Parathyroid adenoma (tissue), 2 donors: ENCODE measurements at regions not wholly inside any gene's neighbourhood (a gene's known extent, or its start where the extent isn't known, plus 50 kb on each side); places are given as distances from the start of the nearest gene placed in this dataset.

ENCODE experiments used
- H2AFZ ChIP-seq: fragments of 300-600 bp; sonication (generic); one replicate; pipeline ENCODE4 v1.7.0; 2017; ENCODE audit warnings: antibody characterized with exemption, mild to moderate bottlenecking
- H3K27ac ChIP-seq: fragments of 300-600 bp; sonication (generic); one replicate; pipeline ENCODE4 v1.7.0; 2017
- H3K27me3 ChIP-seq: fragments of 300-600 bp; sonication (generic); one replicate; pipeline ENCODE4 v1.7.0; 2017; ENCODE audit warnings: low read length; ENCODE audit not compliant: control insufficient read depth, insufficient read depth
- H3K36me3 ChIP-seq: fragments of 300-600 bp; sonication (generic); one replicate; pipeline ENCODE4 v1.7.0; 2017; ENCODE audit warnings: low read length; ENCODE audit not compliant: control insufficient read depth, insufficient read depth
- H3K4me1 ChIP-seq: fragments of 300-600 bp; sonication (generic); one replicate; pipeline ENCODE4 v1.7.0; 2017; ENCODE audit warnings: control low read depth
- H3K4me2 ChIP-seq: fragments of 300-600 bp; sonication (generic); one replicate; pipeline ENCODE4 v1.7.0; 2017; ENCODE audit warnings: low read length
- H3K4me3 ChIP-seq: fragments of 300-600 bp; sonication (generic); one replicate; pipeline ENCODE4 v1.7.0; 2017; ENCODE audit warnings: low read depth, low read length
- H3K79me2 ChIP-seq: fragments of 300-600 bp; sonication (generic); one replicate; pipeline ENCODE4 v1.7.0; 2017; ENCODE audit warnings: control low read depth
- H3K9ac ChIP-seq: fragments of 300-600 bp; sonication (generic); one replicate; pipeline ENCODE4 v1.7.0; 2017; ENCODE audit warnings: mild to moderate bottlenecking
- H3K9me3 ChIP-seq: fragments of 300-600 bp; sonication (generic); one replicate; pipeline ENCODE4 v1.7.0; 2017; ENCODE audit warnings: low read length; ENCODE audit not compliant: control insufficient read depth
- TF ChIP-seq, protein P1 (sequence below): fragments of 300-600 bp; sonication (generic); IDR thresholded peaks from one replicate; pipeline ENCODE4 v1.7.0; 2017; ENCODE audit warnings: antibody characterized with exemption, mild to moderate bottlenecking
- donor health status: primary hyperparathyroidism.

DNA sequence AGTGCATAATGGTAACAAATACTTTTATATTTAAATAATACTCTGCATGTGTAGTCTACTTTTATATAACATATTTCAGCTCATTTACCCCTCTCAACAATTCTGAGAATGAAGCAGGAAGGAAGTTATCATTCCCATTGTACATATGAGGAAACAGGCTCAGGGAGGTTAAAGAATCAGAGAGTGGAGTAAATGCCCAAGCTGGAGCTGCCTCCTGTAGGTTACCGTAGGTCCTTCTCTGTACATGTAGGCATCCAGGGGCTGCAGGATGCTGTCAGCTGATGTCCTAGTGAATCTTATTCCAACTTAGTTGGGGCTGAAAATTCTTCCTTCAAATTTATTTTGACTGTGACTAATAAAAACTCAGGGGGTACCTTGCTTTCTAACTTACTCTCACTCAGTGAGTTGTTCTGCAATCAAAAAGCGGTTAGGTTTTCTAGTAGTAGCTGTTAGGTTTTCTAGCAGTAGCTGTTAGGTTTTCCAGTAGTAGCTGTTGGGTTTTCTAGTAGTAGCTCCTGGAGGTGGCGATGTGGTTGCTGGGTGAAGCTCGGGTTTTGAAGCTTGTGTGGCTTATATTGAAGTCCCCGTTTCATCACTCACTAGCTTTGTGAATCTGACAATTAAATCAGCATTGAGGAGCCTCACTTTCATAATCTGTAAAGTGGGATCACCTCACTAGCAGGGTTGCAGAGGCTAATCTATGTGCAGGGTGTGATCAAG lies 357.0 kb downstream of the NR2F2 start:
- no peaks in the 10 kb centered on the region for H3K27me3 ChIP-seq
- no peaks in the 10 kb centered on the region for H3K9me3 ChIP-seq
- H3K79me2 ChIP-seq, result no peaks in the 10 kb centered on the region
- no peak overlapping the region for H2AFZ ChIP-seq
- no peaks in the 10 kb centered on the region for H3K36me3 ChIP-seq
- H3K9ac ChIP-seq, result no peak overlapping the region
- H3K4me1 ChIP-seq, result no peaks in the 10 kb centered on the region
- TF ChIP-seq, protein P1, sequence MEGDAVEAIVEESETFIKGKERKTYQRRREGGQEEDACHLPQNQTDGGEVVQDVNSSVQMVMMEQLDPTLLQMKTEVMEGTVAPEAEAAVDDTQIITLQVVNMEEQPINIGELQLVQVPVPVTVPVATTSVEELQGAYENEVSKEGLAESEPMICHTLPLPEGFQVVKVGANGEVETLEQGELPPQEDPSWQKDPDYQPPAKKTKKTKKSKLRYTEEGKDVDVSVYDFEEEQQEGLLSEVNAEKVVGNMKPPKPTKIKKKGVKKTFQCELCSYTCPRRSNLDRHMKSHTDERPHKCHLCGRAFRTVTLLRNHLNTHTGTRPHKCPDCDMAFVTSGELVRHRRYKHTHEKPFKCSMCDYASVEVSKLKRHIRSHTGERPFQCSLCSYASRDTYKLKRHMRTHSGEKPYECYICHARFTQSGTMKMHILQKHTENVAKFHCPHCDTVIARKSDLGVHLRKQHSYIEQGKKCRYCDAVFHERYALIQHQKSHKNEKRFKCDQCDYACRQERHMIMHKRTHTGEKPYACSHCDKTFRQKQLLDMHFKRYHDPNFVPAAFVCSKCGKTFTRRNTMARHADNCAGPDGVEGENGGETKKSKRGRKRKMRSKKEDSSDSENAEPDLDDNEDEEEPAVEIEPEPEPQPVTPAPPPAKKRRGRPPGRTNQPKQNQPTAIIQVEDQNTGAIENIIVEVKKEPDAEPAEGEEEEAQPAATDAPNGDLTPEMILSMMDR, result no peak
- H3K4me3 ChIP-seq, result no peak overlapping the region
- no peak overlapping the region for H3K27ac ChIP-seq
- H3K4me2 ChIP-seq, result no peak overlapping the region

DNA sequence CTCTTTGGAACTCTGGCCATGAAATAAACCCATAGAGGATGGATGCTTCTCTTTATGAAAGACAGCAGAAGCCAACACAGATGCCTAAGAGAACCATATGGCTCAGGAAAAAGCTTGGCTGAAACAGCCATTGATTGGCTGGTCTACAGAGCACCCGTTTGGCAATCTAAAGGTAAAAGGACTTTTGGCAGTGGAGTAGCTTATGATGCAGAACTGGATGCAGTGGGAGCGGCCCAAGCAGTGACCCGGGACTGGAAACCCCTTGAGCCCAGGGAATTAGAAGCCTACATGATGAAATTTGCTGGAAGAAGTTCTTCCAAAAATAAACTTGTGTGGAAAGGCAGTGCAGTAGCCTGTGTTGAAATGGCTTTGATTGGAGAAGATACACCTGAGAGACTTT lies 360.2 kb downstream of the NR2F2 start:
- Histone ChIP-seq H3K79me2 (no peaks in the 10 kb centered on the region), H3K9me3 (no peaks in the 10 kb centered on the region), H2AFZ (no peak overlapping the region), H3K27ac (no peak overlapping the region), H3K4me2 (no peak overlapping the region), H3K36me3 (no peaks in the 10 kb centered on the region), H3K27me3 (no peaks in the 10 kb centered on the region), H3K4me1 (no peaks in the 10 kb centered on the region), H3K9ac (no peak overlapping the region), H3K4me3 (no peak overlapping the region)
- TF ChIP-seq, protein P1, result no peak

DNA sequence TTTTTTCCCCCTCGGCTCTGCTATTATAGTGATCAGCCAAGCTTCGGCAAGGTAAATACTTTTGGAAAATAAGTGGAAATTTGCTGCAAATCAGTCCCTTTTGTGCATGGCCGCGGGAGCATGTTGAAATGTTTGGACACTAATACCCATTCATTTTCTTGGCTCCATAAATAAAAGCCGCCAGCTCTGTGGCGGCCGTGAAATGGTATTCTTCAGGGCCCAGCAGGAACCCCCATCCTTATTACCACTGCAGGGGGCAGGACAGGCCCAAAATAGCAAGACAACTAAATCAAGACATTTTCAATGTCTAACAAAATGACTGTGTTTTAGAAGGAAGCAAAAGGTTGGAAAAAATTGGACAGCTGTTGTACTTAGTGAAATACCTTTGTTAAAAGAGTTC lies 362.3 kb downstream of the NR2F2 start:
- Histone ChIP-seq H3K27ac (no peak overlapping the region), H2AFZ (no peak overlapping the region), H3K9me3 (no peaks in the 10 kb centered on the region), H3K4me2 (no peak overlapping the region), H3K27me3 (no peaks in the 10 kb centered on the region), H3K79me2 (no peaks in the 10 kb centered on the region), H3K4me1 (no peaks in the 10 kb centered on the region), H3K36me3 (no peaks in the 10 kb centered on the region), H3K4me3 (no peak overlapping the region), H3K9ac (no peak overlapping the region)
- TF ChIP-seq, protein P1, result no peak

DNA sequence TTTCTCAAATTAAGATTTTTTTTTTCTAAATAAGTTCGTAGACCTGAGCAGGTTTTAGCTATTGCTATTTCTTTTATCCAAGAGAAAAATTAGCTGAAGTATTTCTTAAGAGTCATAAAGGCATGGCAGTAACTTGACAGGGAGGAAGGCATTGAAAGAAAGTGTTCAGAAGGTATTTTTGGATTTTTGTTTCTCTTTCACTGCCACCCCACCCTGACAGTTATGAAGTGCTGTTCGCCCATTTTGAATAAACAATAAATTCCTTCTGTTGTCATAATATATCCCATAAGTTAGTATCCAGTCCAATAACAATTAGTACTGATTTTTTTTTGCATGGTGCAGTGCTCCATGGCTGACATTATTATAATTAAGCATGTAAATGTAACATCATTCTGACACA lies 363.0 kb downstream of the NR2F2 start:
- Histone ChIP-seq H3K27me3 (no peaks in the 10 kb centered on the region), H3K4me2 (no peak overlapping the region), H3K79me2 (no peaks in the 10 kb centered on the region), H3K4me1 (no peaks in the 10 kb centered on the region), H2AFZ (no peak overlapping the region), H3K27ac (no peak overlapping the region), H3K9ac (no peak overlapping the region), H3K36me3 (no peaks in the 10 kb centered on the region), H3K9me3 (no peaks in the 10 kb centered on the region), H3K4me3 (no peak overlapping the region)
- TF ChIP-seq, protein P1, result no peak

DNA sequence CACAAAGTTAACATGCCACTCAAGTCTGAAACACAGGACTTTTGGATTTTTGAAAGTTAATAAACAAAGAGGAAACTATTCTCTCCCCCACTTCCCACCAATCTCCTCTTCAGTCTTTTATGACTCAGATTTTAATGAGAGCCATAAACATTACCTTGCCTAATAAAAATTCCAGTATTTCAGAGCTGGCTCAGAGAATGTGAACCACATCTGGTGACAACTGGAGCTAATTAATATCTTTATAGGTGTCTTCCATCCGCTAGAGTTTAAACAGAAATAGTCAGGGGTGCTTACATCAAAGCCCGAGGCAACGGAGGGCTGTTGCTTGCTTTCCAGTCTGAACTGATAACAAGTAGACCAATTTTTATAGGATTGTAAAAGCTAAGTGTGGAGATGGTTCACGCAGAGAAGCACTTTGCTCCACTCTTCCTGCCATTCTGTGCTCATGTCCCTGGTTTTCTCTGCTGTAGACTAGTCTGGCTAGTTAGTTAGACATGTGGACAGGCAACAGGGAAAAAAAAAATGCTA lies 363.6 kb downstream of the NR2F2 start:
- Histone ChIP-seq H3K4me3 (no peak overlapping the region), H3K4me1 (no peaks in the 10 kb centered on the region), H3K27me3 (no peaks in the 10 kb centered on the region), H3K9me3 (no peaks in the 10 kb centered on the region), H3K79me2 (no peaks in the 10 kb centered on the region), H3K27ac (no peak overlapping the region), H3K9ac (no peak overlapping the region), H3K4me2 (no peak overlapping the region), H2AFZ (no peak overlapping the region), H3K36me3 (no peaks in the 10 kb centered on the region)
- TF ChIP-seq, protein P1, result no peak
